Smooth muscle cell (in vitro differentiated cells): ENCODE measurements at regions not wholly inside any gene's neighbourhood (a gene's known extent, or its start where the extent isn't known, plus 50 kb on each side); places are given as distances from the start of the nearest gene placed in this dataset.

Source experiments
- DNase-seq: peaks from one replicate; lab custom pipeline; 2025; ENCODE audit not compliant: unreplicated experiment; lab: John Stamatoyannopoulos, UW
- H2AFZ ChIP-seq: fragments of 200-600 bp; sonication (generic); 2 replicates; pipeline ENCODE4 v1.6.0; 2016; ENCODE audit warnings: antibody characterized with exemption, low read depth, mild to moderate bottlenecking
- H3F3A ChIP-seq: fragments of 200-600 bp; sonication (generic); 2 replicates; pipeline ENCODE4 v1.6.0; 2017; ENCODE audit warnings: antibody characterized with exemption, low read depth
- H3K27ac ChIP-seq: fragments of 200-600 bp; sonication (generic); 2 replicates; pipeline ENCODE4 v1.5.1; 2016; ENCODE audit warnings: low read depth, mild to moderate bottlenecking
- H3K27me3 ChIP-seq: fragments of 200-600 bp; sonication (generic); 2 replicates; pipeline ENCODE4 v1.6.1; 2016; ENCODE audit warnings: low read depth, mild to moderate bottlenecking
- H3K36me3 ChIP-seq: fragments of 200-600 bp; sonication (generic); 2 replicates; pipeline ENCODE4 v1.5.1; 2016; ENCODE audit warnings: low read depth
- H3K4me1 ChIP-seq: fragments of 200-600 bp; sonication (generic); 2 replicates; pipeline ENCODE4 v1.5.1; 2016; ENCODE audit warnings: low read depth
- H3K4me2 ChIP-seq: fragments of 200-600 bp; sonication (generic); 2 replicates; pipeline ENCODE4 v1.6.0; 2016; ENCODE audit warnings: mild to moderate bottlenecking
- H3K4me3 ChIP-seq: fragments of 200-600 bp; sonication (generic); 2 replicates; pipeline ENCODE4 v1.5.1; 2016; ENCODE audit warnings: mild to moderate bottlenecking
- H3K79me2 ChIP-seq: fragments of 200-600 bp; sonication (generic); 2 replicates; pipeline ENCODE4 v1.6.0; 2016; ENCODE audit warnings: low read depth, mild to moderate bottlenecking
- H3K9ac ChIP-seq: fragments of 200-600 bp; sonication (generic); 2 replicates; pipeline ENCODE4 v1.6.0; 2016; ENCODE audit warnings: low read depth
- H3K9me3 ChIP-seq: fragments of 200-600 bp; sonication (generic); replicated peaks from 2 replicates; pipeline ENCODE4 v1.5.1; 2016; ENCODE audit warnings: low read depth
- H4K20me1 ChIP-seq: fragments of 200-600 bp; sonication (generic); 2 replicates; pipeline ENCODE4 v1.6.0; 2016; ENCODE audit warnings: low read depth
- CTCF ChIP-seq: fragments of 200-600 bp; sonication (generic); IDR thresholded peaks from 2 replicates; pipeline ENCODE4 v1.5.1; 2017; ENCODE audit warnings: borderline replicate concordance, mild to moderate bottlenecking, antibody characterized with exemption; ENCODE audit not compliant: insufficient read depth, poor library complexity, severe bottlenecking
- WGBS: methylation state at CpG from one replicate; pipeline ENCODE4 v1.1.7; 2016; ENCODE audit warnings: low lambda C conversion rate; 5-methylcytosine and 5-hydroxymethylcytosine counted together

- 68% methylated on average over 2 of the region's 2 CpGs for WGBS
- no peak for DNase-seq
These were observed 248.4 kb downstream of the SH3BP4 start for GRCh38 chr2:235200216-235200615.

GRCh38 chr2:235201756-235202155, 249.9 kb downstream of the SH3BP4 start:
- H3K4me1 ChIP-seq = no peaks in the 10 kb centered on the region
- H3F3A ChIP-seq = no peaks in the 10 kb centered on the region
- H2AFZ ChIP-seq = no peak overlapping the region
- H3K36me3 ChIP-seq = no peaks in the 10 kb centered on the region
- DNase-seq = no peak
- 73% methylated on average over 12 of the region's 12 CpGs for WGBS
- no peaks in the 10 kb centered on the region for H3K9me3 ChIP-seq
- no peak for TF ChIP-seq CTCF
- H3K4me3 ChIP-seq = no peak overlapping the region
- H3K9ac ChIP-seq = no peak overlapping the region
- no peak overlapping the region for H3K4me2 ChIP-seq
- no peaks in the 10 kb centered on the region for H3K79me2 ChIP-seq
- no peaks in the 10 kb centered on the region for H3K27me3 ChIP-seq
- H3K27ac ChIP-seq = no peak overlapping the region
- no peaks in the 10 kb centered on the region for H4K20me1 ChIP-seq

More at GRCh38 chr2:235200216-235200615, 248.4 kb downstream of the SH3BP4 start:
- Histone ChIP-seq H3K4me3 (no peak overlapping the region), H3K36me3 (no peaks in the 10 kb centered on the region), H3K27me3 (no peaks in the 10 kb centered on the region), H3F3A (no peaks in the 10 kb centered on the region), H2AFZ (no peak overlapping the region), H3K4me2 (no peak overlapping the region), H4K20me1 (no peaks in the 10 kb centered on the region), H3K27ac (no peak overlapping the region), H3K79me2 (no peaks in the 10 kb centered on the region), H3K9me3 (no peaks in the 10 kb centered on the region), H3K4me1 (no peaks in the 10 kb centered on the region), H3K9ac (no peak overlapping the region)
- no peak for TF ChIP-seq CTCF

- DNase-seq = no peak
- TF ChIP-seq CTCF = no peak
- H3K9me3 ChIP-seq = no peaks in the 10 kb centered on the region
- H3K4me1 ChIP-seq = no peaks in the 10 kb centered on the region
- no peaks in the 10 kb centered on the region for H3K79me2 ChIP-seq
- no peak overlapping the region for H3K9ac ChIP-seq
- no peak overlapping the region for H3K4me3 ChIP-seq
- no peak overlapping the region for H2AFZ ChIP-seq
- H3K27ac ChIP-seq = no peak overlapping the region
- H3K27me3 ChIP-seq = no peaks in the 10 kb centered on the region
- H4K20me1 ChIP-seq = no peaks in the 10 kb centered on the region
- H3K4me2 ChIP-seq = no peak overlapping the region
- WGBS = 91% methylated on average over 5 of the region's 5 CpGs
- H3F3A ChIP-seq = no peaks in the 10 kb centered on the region
- no peaks in the 10 kb centered on the region for H3K36me3 ChIP-seq
These were observed 253.1 kb downstream of the SH3BP4 start for GRCh38 chr2:235204948-235205347.

- no peak for TF ChIP-seq CTCF
- H3K4me1 ChIP-seq = no peaks in the 10 kb centered on the region
- 78% methylated on average over 10 of the region's 10 CpGs for WGBS
- no peaks in the 10 kb centered on the region for H3K36me3 ChIP-seq
- no peaks in the 10 kb centered on the region for H3K79me2 ChIP-seq
- H3K4me2 ChIP-seq = no peak overlapping the region
- H3F3A ChIP-seq = no peaks in the 10 kb centered on the region
- no peak overlapping the region for H2AFZ ChIP-seq
- H3K27me3 ChIP-seq = no peaks in the 10 kb centered on the region
- no peak overlapping the region for H3K27ac ChIP-seq
- H3K4me3 ChIP-seq = no peak overlapping the region
- DNase-seq = no peak
- no peaks in the 10 kb centered on the region for H4K20me1 ChIP-seq
- no peak overlapping the region for H3K9ac ChIP-seq
- H3K9me3 ChIP-seq = no peaks in the 10 kb centered on the region
These were observed 254.6 kb downstream of the SH3BP4 start for GRCh38 chr2:235206399-235206798.
